Esophagus muscularis mucosa (tissue), 4 donors: ENCODE measurements at regions not wholly inside any gene's neighbourhood (a gene's known extent, or its start where the extent isn't known, plus 50 kb on each side); places are given as distances from the start of the nearest gene placed in this dataset.

ENCODE experiments used
- DNase-seq: peaks from one replicate; pipeline ENCODE4 v3.0.0-alpha.2; 2017; ENCODE audit errors: extremely low spot score
- H3K27ac ChIP-seq, 4 donors: fragments of 200-600 bp; sonication (generic); replicated peaks in 1 of 4; 1 replicate in 3 of 4; 2 replicates in 1 of 4; pipeline ENCODE4 v1.5.1; 2016 to 2019; ENCODE audit warnings: mild to moderate bottlenecking in 1 of 4
- H3K27me3 ChIP-seq, 4 donors: fragments of 200-600 bp; sonication (generic); one replicate each; pipeline versions ENCODE4 v1.5.1 to v1.6.0; 2016 to 2019
- H3K36me3 ChIP-seq, 4 donors: fragments of 200-600 bp; sonication (generic); one replicate each; pipeline ENCODE4 v1.5.1; 2016 to 2019
- H3K4me1 ChIP-seq, 4 donors: fragments of 200-600 bp; sonication (generic); one replicate each; pipeline ENCODE4 v1.5.1; 2016 to 2019
- H3K4me3 ChIP-seq, 4 donors: fragments of 200-600 bp; sonication (generic); 1 replicate in 2 of 4; 2 replicates in 2 of 4; pipeline ENCODE4 v1.5.1; 2016 to 2019; ENCODE audit warnings: mild to moderate bottlenecking in 4 of 4, moderate library complexity in 1 of 4
- H3K9me3 ChIP-seq, 4 donors: fragments of 200-600 bp; sonication (generic); 1 replicate in 3 of 4; 2 replicates in 1 of 4; pipeline ENCODE4 v1.5.1; 2016 to 2019
- CTCF ChIP-seq, 3 experiments: fragments of 200-600 bp in 2 of 3; fragments of 450-650 bp in 1 of 3; sonication (generic) in 2 of 3; IDR thresholded peaks; one replicate each; pipeline ENCODE4 v1.5.1; 2017 to 2019; ENCODE audit warnings: antibody characterized with exemption in 3 of 3, mild to moderate bottlenecking in 2 of 3, moderate library complexity in 1 of 3
- EP300 ChIP-seq: sonication (generic); formaldehyde crosslinking; IDR thresholded peaks from one replicate; pipeline ENCODE4 v1.6.1; 2017; ENCODE audit warnings: antibody characterized with exemption
- POLR2A ChIP-seq: fragments of 450-650 bp; IDR thresholded peaks from one replicate; pipeline ENCODE4 v1.6.1; 2017; ENCODE audit warnings: antibody characterized with exemption, moderate library complexity, mild to moderate bottlenecking, low read depth
- POLR2AphosphoS5 ChIP-seq, 2 donors: sonication (generic); formaldehyde crosslinking; IDR thresholded peaks; one replicate each; pipeline ENCODE4 v1.6.1; 2017; ENCODE audit warnings: antibody characterized with exemption in 2 of 2
- WGBS: methylation state at CpG from one replicate; pipeline ENCODE4 v1.1.5; 2018; 5-methylcytosine and 5-hydroxymethylcytosine counted together
- intact Hi-C: fragments of 100-400 bp; cut with DNase I; formaldehyde crosslinking; loops from one replicate; pipeline ENCODE4 v1.15.1; 2023

GRCh38 chr6:106757722-106758467 lies 128.5 kb downstream of the QRSL1 start:
- no peaks in the 10 kb centered on the region for H3K27me3 ChIP-seq
- WGBS, result 84% methylated on average over 16 of the region's 16 CpGs
- H3K27ac ChIP-seq, result no peak overlapping the region
- H3K9me3 ChIP-seq, result peaks cover 0 to 10% (median 2%) of the 10 kb centered on the region in 4 donors
- H3K4me3 ChIP-seq, result no peak overlapping the region
- DNase-seq, result no peak
- intact Hi-C loops, result no loop called here
- H3K4me1 ChIP-seq, result no peaks in the 10 kb centered on the region
- H3K36me3 ChIP-seq, result no peaks in the 10 kb centered on the region
- TF ChIP-seq EP300 (no peak), CTCF (IDR thresholded peaks at IDR 0.05) (no peak), POLR2AphosphoS5 (IDR thresholded peaks at IDR 0.05) (no peak), POLR2A (no peak)

- Histone ChIP-seq H3K9me3 (peaks cover 0 to 10% (median 2%) of the 10 kb centered on the region in 4 donors), H3K27ac (no peak overlapping the region), H3K4me1 (no peaks in the 10 kb centered on the region), H3K27me3 (no peaks in the 10 kb centered on the region), H3K36me3 (no peaks in the 10 kb centered on the region), H3K4me3 (no peak overlapping the region)
- 36% methylated on average over 2 of the region's 2 CpGs for WGBS
- intact Hi-C loops, result no loop called here
- no peak for DNase-seq
- TF ChIP-seq CTCF (IDR thresholded peaks at IDR 0.05) (no peak), POLR2AphosphoS5 (IDR thresholded peaks at IDR 0.05) (no peak), POLR2A (no peak), EP300 (no peak)
Observed at GRCh38 chr6:106757267-106757666, 127.9 kb downstream of the QRSL1 start.

- peaks cover 0 to under 1% (median 0%) of the 10 kb centered on the region in 4 donors for H3K9me3 ChIP-seq
- no peak overlapping the region for H3K4me3 ChIP-seq
- no peaks in the 10 kb centered on the region for H3K27me3 ChIP-seq
- intact Hi-C loops, result no loop called here
- no peak overlapping the region for H3K27ac ChIP-seq
- no peaks in the 10 kb centered on the region for H3K4me1 ChIP-seq
- TF ChIP-seq POLR2A (no peak), EP300 (no peak), POLR2AphosphoS5 (IDR thresholded peaks at IDR 0.05) (no peak), CTCF (IDR thresholded peaks at IDR 0.05) (no peak)
- no peak for DNase-seq
- no peaks in the 10 kb centered on the region for H3K36me3 ChIP-seq
- WGBS, result 88% methylated on average over 5 of the region's 5 CpGs
Observed at GRCh38 chr6:106754215-106754614, 124.8 kb downstream of the QRSL1 start.

- no peak for DNase-seq
- H3K27me3 ChIP-seq, result no peaks in the 10 kb centered on the region
- H3K4me3 ChIP-seq, result no peak overlapping the region
- no peak for TF ChIP-seq POLR2A
- no peak for TF ChIP-seq CTCF (IDR thresholded peaks at IDR 0.05)
- TF ChIP-seq POLR2AphosphoS5 (IDR thresholded peaks at IDR 0.05), result no peak
- no peak for TF ChIP-seq EP300
- H3K4me1 ChIP-seq, result no peaks in the 10 kb centered on the region
- WGBS, result 83% methylated on average over 4 of the region's 4 CpGs
- no peaks in the 10 kb centered on the region for H3K36me3 ChIP-seq
- intact Hi-C loops, result no loop called here
- no peaks in the 10 kb centered on the region for H3K9me3 ChIP-seq
- no peak overlapping the region for H3K27ac ChIP-seq
Observed at GRCh38 chr6:106752641-106753040, 123.3 kb downstream of the QRSL1 start.
